Stimulated activated naive CD8-positive, alpha-beta T cell treated with anti-CD3 and anti-CD28 coated beads, Interleukin-15, Interleukin-2, amounts not matched to agents 100 U/mL and 50 U/mL, for 24 hours (primary cell): ENCODE measurements at regions not wholly inside any gene's neighbourhood (a gene's known extent, or its start where the extent isn't known, plus 50 kb on each side); places are given as distances from the start of the nearest gene placed in this dataset.
"Not testable (repeated sequence)": the region's sequence is repeated elsewhere in the genome, so short reads cannot be mapped to it uniquely, and the experiment has no call there.

Source experiments
- ATAC-seq: fragments of 150-1000 bp; cut with Tn5 transposase; one replicate; pipeline ENCODE4 v1.10.0; 2021
- DNase-seq: peaks from one replicate; pipeline ENCODE4 v3.0.0; 2021

DNA sequence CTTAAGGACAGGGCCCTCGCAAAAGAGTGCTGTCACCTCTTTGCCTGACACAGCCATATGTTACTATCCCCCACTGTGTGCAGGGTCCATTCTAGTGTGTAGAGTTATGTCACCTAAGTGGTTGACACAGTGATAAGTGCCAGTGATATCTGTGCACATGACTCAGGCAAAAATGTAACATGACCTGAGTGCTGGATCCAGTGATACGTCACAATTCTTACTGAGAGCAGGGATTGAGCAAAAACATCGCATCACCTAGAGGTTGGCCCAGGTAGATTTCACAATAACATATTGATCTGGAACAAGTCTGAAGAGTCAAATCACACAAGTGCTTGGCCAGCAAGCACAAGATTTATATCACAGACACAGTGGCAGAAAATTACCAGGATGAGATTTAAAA, 100.5 kb upstream of the BPY2B start:
- ATAC-seq, DNase-seq: not testable (repeated sequence)

DNA sequence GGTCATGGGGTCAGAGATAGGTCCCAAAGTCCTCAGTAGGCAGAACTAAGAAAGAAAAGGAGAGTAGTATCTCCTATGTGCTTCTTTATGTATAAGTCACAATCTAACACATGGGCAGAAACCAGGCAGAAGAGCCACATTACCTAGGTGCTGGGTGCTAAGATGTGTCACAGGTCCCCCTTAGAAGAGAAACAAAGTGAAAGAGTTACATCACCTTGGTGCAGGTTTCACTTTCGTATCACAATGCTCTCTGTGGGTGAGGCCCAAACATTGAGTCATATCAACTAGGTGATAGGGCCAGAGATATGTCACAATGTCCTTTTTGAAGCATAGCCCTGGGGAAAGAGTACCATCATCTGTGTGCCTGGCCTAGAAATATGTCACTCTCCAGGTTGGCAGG, 96.1 kb upstream of the BPY2B start:
- not testable (repeated sequence) for DNase-seq
- peak; percentile 81 for ATAC-seq

DNA sequence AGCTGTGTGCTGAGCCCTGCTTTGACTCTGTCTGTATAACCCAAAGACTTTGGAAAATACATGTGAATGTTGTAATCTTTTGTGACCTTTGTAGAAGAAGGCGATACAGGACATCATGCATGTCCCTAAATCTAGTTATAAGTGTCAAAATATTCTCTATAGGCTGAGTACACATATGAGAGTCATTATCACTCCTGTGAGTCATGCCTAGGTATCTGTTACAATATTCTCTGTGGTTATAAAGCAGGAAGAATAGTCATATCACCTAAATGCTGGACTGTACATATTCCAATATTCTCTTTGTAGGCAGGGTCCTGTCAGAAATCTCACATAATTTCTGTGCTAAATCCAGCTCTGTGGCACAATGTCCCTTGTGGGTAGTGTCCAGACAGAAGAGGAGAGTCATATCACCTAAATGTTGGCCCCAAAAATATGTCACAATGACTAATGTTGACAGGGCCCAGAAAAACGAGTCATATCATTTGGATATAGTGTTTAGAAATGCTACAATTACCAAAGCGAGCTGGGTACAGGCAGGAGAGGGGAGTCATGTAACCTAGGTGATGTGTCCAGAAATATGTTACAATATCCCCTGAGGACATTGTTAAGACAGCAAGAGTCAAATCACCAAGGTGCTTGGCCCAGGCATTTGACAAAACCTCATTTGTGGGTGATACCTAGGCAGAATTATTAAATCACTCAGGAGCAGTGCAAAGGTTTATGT, 80.4 kb upstream of the BPY2B start:
- not testable (repeated sequence) for DNase-seq, ATAC-seq

DNA sequence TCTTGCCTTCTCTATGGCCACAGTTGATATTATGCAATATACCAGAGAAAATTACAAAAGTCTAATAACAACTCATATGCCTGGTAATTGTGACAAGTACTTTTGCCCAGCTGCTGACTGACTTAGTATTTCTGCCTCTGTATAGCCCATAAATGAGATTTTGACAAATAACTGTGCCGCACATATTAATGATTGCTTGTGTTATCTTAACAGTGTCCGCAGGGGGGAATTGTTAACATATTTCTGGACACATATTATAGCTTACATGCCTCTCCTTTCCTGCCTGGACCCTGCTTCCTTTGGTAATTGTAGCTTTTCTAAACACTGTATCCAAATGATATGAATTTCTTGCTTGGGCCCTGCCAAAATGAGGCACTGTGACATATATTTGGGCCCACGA, 69.0 kb upstream of the BPY2B start:
- ATAC-seq, DNase-seq: not testable (repeated sequence)

DNA sequence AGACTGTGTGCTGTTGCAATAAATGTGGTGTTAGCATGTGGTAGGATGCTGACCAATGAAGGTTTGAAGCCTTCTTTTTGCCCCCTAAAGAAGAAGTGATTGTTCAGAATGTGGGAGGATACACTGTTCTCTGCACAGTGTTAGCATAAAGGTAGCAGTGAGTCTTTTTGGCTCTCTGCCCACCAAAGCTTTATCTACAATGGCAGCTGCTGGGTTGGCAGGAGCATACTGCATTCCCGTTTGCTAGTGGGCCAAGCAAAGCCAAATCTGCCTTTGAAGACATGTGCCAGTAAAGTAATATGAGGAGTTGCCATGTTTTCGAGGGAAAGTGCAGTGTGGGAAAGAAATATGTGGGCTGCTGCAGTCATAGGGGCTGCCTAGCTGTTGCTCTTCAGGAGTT, 56.4 kb upstream of the BPY2B start:
- DNase-seq, ATAC-seq: not testable (repeated sequence)
